GM12874 (cell line): ENCODE measurements at regions not wholly inside any gene's neighbourhood (a gene's known extent, or its start where the extent isn't known, plus 50 kb on each side); places are given as distances from the start of the nearest gene placed in this dataset.

ENCODE experiments used
- TF ChIP-seq, protein P1 (sequence below): IDR thresholded peaks from 2 replicates; pipeline ENCODE4 v1.5.1; 2011; ENCODE audit warnings: low read depth, mild to moderate bottlenecking, control low read depth, low read length, moderate library complexity; ENCODE audit not compliant: insufficient read depth

DNA sequence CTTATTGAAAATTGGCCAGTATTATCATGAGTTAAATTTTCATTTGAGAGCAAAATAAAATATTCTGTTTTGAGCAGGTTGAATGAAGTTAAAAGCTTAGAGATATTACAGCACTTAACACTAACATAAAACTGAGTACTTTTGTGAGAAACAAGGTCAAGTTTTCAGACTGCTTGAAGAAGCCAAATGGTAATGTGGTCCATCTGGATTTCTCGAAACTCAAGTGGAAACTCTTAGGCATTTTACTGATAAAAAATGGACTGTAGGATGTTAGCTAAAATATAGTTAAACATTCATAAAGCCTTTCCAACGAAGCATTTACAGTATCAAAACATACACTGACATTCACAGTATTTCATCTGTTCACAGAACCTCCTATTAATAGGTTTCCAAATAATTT is 528.1 kb upstream of the SEMA3D start:
- TF ChIP-seq, protein P1, sequence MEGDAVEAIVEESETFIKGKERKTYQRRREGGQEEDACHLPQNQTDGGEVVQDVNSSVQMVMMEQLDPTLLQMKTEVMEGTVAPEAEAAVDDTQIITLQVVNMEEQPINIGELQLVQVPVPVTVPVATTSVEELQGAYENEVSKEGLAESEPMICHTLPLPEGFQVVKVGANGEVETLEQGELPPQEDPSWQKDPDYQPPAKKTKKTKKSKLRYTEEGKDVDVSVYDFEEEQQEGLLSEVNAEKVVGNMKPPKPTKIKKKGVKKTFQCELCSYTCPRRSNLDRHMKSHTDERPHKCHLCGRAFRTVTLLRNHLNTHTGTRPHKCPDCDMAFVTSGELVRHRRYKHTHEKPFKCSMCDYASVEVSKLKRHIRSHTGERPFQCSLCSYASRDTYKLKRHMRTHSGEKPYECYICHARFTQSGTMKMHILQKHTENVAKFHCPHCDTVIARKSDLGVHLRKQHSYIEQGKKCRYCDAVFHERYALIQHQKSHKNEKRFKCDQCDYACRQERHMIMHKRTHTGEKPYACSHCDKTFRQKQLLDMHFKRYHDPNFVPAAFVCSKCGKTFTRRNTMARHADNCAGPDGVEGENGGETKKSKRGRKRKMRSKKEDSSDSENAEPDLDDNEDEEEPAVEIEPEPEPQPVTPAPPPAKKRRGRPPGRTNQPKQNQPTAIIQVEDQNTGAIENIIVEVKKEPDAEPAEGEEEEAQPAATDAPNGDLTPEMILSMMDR = no peak

DNA sequence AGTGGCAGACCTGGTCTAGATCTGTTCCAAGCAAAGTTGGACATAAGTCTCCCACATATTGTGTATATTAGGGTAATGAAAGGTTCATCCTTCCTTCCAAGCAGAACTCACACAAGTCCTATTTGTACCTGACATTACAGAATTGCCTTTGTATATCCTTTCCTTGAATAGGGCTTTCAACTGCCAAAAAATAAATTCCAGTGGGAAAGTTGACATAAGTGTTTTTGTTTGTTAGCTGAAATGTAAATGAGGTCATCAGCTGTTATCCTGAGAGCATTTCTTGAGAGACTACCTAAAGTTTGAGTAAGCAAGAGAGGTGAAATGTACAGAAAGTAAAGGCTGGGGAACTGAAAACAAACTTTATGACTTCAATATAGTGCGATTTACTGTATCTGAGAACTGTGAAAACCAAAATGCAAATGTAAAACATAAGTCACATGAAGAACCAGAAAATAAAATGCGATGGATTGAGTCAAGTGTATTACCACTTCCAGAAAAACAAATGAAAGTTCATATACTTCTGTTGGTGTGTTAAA is 527.3 kb upstream of the SEMA3D start:
- TF ChIP-seq, protein P1 = no peak

DNA sequence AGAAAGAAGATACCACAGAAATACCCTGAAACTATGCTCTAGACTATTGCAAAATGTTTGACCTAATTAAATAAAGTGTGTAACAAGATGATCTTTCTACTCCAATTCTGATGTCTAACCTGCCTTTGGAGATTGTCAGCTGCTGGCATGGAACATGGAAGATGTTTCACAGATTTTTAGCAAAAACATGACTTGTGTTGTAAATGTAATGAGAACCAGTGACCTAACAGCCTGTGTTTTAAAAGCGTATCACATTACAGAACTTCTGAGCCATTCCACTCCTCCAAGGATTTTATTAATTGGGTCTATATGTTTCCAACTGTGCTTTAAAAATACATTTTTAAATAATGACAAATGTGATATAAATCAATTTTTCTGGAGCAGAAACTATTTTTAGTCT is 526.3 kb upstream of the SEMA3D start:
- TF ChIP-seq, protein P1 = no peak

DNA sequence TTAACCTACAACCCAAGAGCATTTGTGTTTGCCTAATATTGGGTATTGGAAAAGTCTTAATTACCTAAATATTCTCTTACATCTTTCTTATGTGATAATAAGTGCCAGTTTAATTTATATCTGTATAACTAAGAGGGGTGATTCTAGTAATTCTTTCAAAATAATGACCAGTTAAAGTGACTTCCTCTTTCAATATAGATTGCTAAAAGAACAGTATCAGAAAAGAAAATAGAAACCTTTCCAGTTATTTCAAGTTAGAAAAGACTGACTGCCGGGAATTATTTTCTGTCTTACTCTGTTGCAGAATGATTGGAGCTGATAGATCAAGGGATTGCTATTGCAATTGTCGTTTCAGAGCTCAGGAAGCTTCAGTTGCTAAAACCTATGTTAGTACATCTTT is 525.0 kb upstream of the SEMA3D start:
- TF ChIP-seq, protein P1 = no peak

DNA sequence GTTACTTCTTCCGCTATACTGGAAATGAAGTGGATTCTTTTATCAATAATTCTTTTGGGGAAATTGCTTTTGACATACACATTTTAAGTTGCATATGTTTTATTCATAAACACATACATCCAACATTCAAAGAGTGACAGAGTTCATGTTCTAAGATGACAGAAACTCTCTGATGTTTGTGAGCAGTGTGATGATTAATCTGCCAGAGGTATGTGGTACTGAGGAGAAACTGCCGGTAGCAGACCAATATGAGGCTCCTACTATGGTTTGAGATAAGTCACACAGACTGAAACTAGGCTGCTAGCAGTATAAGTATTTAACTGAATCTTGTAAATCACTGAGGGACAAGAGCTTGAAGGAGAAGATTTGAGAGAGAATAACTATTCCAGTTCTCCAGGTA is 524.1 kb upstream of the SEMA3D start:
- TF ChIP-seq, protein P1 = no peak

DNA sequence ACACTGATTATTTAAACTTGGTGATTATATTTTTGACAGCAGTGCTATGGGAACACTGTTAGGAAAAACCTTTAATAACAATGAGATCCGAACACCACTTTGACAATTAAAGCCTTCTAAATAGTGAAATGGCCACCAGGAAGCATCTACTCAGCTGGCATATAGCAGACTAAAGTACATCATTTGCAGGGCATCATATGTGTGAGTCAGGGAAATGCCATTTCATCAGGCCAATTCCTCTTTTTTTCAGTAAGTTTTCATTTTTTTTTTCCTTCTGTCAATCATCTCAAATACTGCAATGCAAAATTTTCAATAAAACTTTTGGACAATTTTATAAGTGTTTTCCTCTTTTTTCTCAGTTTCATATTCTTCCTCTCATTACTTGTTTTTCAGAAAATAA is 521.4 kb upstream of the SEMA3D start:
- TF ChIP-seq, protein P1 = no peak

DNA sequence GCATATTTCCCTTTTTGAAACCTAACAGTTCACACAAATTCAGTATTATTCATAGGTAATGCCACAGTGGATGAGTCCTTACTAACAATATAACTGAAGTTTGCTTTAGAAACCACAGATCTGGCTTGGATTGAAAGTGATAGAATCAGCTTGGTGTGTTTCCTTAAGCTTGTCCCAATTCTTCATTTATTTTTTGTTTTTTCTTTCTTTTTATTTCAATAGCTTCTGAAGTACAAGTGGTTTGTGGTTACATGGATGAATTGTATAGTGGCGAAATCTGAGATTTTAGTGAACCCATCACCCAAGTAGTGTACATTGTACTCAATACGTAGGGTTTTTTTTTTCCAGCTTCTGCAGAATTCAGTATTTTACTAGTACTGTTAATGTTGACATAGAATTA is 518.2 kb upstream of the SEMA3D start:
- TF ChIP-seq, protein P1 = no peak
